Aorta (tissue), 5 donors: ENCODE measurements at regions not wholly inside any gene's neighbourhood (a gene's known extent, or its start where the extent isn't known, plus 50 kb on each side); places are given as distances from the start of the nearest gene placed in this dataset.
"Not testable (repeated sequence)": the region's sequence is repeated elsewhere in the genome, so short reads cannot be mapped to it uniquely, and the experiment has no call there.

Experiments
- ATAC-seq: fragments of 200-7000 bp; cut with Tn5 transposase; one replicate; pipeline ENCODE4 v1.9.1; 2022; ENCODE audit warnings: moderate library complexity; ENCODE audit not compliant: low FRiP score
- DNase-seq, 2 donors: peaks; one replicate each; pipeline ENCODE4 v3.0.0-alpha.2; 2020
- H3K27ac ChIP-seq, 2 donors: one replicate each; pipeline ENCODE4 v1.5.1; 2013; ENCODE audit warnings: low read length in 2 of 2, mild to moderate bottlenecking in 2 of 2, moderate library complexity in 2 of 2, control low read depth in 1 of 2, inconsistent platforms in 1 of 2, low read depth in 1 of 2
- H3K27me3 ChIP-seq, 2 donors: one replicate each; pipeline ENCODE4 v1.6.1; 2013; ENCODE audit warnings: control low read depth in 1 of 2, low read length in 1 of 2, mild to moderate bottlenecking in 1 of 2, moderate library complexity in 1 of 2; ENCODE audit not compliant: insufficient read depth in 2 of 2, control insufficient read depth in 1 of 2
- H3K36me3 ChIP-seq, 2 donors: one replicate each; pipeline ENCODE4 v1.6.1; 2013; ENCODE audit warnings: control low read depth in 1 of 2, low read length in 1 of 2, mild to moderate bottlenecking in 1 of 2; ENCODE audit not compliant: insufficient read depth in 2 of 2, control insufficient read depth in 1 of 2
- H3K4me1 ChIP-seq, 2 donors: one replicate each; pipeline ENCODE4 v1.6.1; 2013; ENCODE audit warnings: low read length in 2 of 2, control low read depth in 1 of 2, mild to moderate bottlenecking in 1 of 2, moderate library complexity in 1 of 2; ENCODE audit not compliant: insufficient read depth in 2 of 2, control insufficient read depth in 1 of 2
- H3K4me3 ChIP-seq, 2 donors: one replicate each; pipeline ENCODE4 v1.5.1; 2013; ENCODE audit warnings: low read length in 2 of 2, control low read depth in 1 of 2, mild to moderate bottlenecking in 1 of 2
- H3K9me3 ChIP-seq: one replicate; pipeline ENCODE4 v1.6.1; 2013; ENCODE audit warnings: mild to moderate bottlenecking, low read length; ENCODE audit not compliant: control insufficient read depth
- whole genome bisulfite sequencing, 2 donors: extraction: QIAGEN DNeasy Blood & Tissue Kit; methylation state at CpG; one replicate each; pipeline ENCODE4 v1.1.7; 2013; 5-methylcytosine and 5-hydroxymethylcytosine counted together
- intact Hi-C, 2 donors: fragments of 100-400 bp; cut with DNase I; formaldehyde crosslinking; loops; one replicate each; pipeline versions ENCODE4 v1.14.2 to v1.15.0; 2022
- donor health status: healthy with polysubstance abuse.
- donor health status: Bipolar disorder and iron deficiency.
- donor health status: DM: no; HTN: no; CAD: no.
- donor health status: DM: no; HTN: no; CAD: no.
- donor health status: DM: yes; HTN: yes; CAD: no.

DNA sequence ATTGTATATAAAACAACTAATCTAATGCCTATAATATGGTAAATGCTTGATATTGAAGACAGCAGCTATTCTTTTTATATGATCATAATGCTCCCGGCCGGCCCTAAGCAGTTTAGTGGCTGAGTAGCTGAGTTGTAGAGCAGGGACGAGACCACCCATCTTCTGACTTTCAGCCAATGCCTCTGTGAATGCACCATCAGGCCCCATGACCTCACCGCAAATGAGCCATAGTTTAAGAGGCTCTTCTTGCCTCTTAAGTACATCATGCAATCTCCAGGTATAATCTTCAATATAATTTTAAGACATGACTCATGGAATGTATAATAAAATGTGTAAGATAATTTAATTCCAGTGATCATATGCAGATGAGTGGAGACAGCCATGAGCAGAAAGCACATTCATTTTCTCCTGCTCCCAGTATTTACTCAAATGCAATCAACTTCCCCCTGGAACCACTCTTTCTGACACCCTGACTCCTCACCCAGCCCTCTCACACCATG lies 78.9 kb upstream of the SNX9 start:
- Histone ChIP-seq H3K4me1 (no peaks in the 10 kb centered on the region), H3K27me3 (no peaks in the 10 kb centered on the region), H3K4me3 (no peak overlapping the region), H3K9me3 (no peaks in the 10 kb centered on the region), H3K36me3 (no peaks in the 10 kb centered on the region), H3K27ac (no peak overlapping the region)
- 84 to 95% methylated on average over 4 of the region's 4 CpGs for WGBS, 2 donors
- ATAC-seq (no peak), DNase-seq (no peak)
- intact Hi-C loops, result no loop called here

DNA sequence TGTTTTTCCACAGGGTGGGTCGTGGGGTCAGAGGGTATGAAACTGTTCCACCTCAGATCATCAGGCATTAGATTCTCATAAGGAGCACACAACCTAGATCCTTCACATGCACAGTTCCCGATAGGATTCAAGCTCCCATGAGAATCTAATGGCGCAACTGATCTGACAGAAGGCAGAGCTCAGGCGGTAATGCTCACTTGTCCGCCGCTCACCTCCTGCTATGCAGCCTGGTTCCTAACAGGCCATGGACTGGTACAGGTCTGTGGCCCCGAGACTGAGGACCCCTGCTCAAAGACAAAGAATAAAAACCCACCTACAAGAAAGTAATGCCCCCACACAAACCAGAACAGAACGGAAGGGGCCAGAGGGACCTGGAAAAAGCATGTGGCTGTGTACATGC lies 76.1 kb upstream of the SNX9 start:
- no peak for ATAC-seq
- intact Hi-C loops, result no loop called here
- 96 to 97% methylated on average over 8 of the region's 8 CpGs for WGBS, 2 donors

DNA sequence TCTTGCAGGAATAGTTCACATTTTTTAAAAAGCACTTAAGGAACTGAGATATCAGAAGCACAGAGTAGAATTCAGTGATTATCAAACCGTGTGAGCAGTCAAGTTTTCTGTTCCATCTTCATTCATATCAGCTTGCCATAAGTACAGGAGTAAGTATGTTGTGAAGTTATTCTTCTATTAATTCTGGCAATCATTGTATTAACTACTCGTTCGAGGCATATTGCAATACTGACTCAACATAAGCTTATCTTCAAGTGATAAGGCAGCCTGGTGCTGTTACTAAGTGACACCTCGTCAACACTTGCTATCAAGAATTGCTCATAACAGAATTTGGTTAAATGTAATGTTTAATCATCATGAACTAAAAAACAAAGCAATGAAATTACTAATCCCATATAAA lies 75.7 kb upstream of the SNX9 start:
- Histone ChIP-seq H3K36me3 (no peaks in the 10 kb centered on the region), H3K27ac (no peak overlapping the region), H3K9me3 (no peaks in the 10 kb centered on the region), H3K4me1 (no peaks in the 10 kb centered on the region), H3K27me3 (no peaks in the 10 kb centered on the region), H3K4me3 (no peak overlapping the region)
- ATAC-seq, result no peak
- intact Hi-C loops, result no loop called here
- WGBS, 2 donors, result 35 to 38% methylated on average over 4 of the region's 4 CpGs
- DNase-seq, result no peak

More for the DNA sequence above, 76.1 kb upstream of the SNX9 start:
- no peak overlapping the region for H3K4me3 ChIP-seq
- no peaks in the 10 kb centered on the region for H3K9me3 ChIP-seq
- no peak for DNase-seq
- H3K27ac ChIP-seq, result no peak overlapping the region
- no peaks in the 10 kb centered on the region for H3K27me3 ChIP-seq
- H3K36me3 ChIP-seq, result no peaks in the 10 kb centered on the region
- H3K4me1 ChIP-seq, result no peaks in the 10 kb centered on the region

DNA sequence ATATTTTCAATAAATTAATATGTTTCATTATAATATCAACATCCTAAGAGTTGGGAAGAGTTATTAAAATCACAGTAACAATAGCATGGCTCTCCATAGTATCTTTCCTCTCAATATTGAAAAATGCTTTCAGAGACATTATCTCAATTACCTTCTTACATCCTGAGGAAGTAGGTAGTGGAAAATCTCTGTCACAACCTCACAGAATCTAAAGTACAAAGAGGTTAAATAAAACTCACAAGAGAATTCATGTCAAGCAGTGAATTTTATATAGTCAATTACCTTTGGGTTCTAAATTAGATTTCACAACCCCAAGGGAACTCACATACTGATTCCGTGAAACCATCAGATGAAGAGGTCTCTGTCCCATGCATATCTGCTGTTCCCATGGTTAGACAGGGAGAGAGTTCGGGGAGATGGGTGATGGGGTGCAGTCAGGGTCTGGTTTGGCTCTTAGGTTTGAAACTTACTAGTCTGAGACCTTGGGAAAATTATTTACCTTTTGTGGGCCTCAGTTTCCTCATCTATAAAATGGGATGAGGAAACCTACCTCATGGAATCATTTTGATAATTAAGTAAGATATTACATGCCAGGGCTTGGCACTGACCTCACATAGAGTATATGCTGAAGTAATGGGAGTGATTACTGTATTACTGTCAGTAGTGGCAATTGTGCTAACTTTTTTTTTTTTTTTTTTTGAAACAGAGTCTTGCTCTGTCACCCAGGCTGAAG lies 74.0 kb upstream of the SNX9 start:
- WGBS, 2 donors, result 97% methylated on average over 2 of the region's 2 CpGs
- no peak overlapping the region for H3K4me3 ChIP-seq
- no peaks in the 10 kb centered on the region for H3K27me3 ChIP-seq
- intact Hi-C loops, result no loop called here
- H3K36me3 ChIP-seq, result no peaks in the 10 kb centered on the region
- ATAC-seq (no peak), DNase-seq (no peak)
- H3K9me3 ChIP-seq, result no peaks in the 10 kb centered on the region
- no peak overlapping the region for H3K27ac ChIP-seq
- no peaks in the 10 kb centered on the region for H3K4me1 ChIP-seq

DNA sequence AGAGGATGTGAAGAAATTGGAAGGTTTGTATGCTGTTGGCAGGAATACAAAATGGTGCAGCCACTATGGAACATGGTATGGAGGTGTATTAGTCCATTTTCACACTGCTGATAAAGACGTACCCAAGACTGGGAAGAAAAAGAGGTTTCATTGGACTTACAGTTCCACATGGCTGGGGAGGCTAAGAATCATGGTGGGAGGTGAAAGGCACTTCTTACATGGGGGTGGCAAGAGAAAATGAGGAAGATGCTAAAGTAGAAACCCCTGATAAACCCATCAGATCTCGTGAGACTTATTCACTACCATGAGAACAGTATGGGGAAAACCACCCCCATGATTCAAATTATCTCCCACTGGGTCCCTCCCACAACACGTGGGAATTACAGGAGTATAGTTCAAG lies 72.1 kb upstream of the SNX9 start:
- intact Hi-C loops, result loop anchor here in 1 of 2 donors (5.0 kb wide), 1 partner anchor 131 kb away; no protein-coding TSS in a partner anchor
- not testable (repeated sequence) for DNase-seq, H3K4me1 ChIP-seq, H3K27ac ChIP-seq, H3K36me3 ChIP-seq, H3K27me3 ChIP-seq, H3K9me3 ChIP-seq, H3K4me3 ChIP-seq, ATAC-seq
- 87 to 97% methylated on average over 3 of the region's 3 CpGs for WGBS, 2 donors

DNA sequence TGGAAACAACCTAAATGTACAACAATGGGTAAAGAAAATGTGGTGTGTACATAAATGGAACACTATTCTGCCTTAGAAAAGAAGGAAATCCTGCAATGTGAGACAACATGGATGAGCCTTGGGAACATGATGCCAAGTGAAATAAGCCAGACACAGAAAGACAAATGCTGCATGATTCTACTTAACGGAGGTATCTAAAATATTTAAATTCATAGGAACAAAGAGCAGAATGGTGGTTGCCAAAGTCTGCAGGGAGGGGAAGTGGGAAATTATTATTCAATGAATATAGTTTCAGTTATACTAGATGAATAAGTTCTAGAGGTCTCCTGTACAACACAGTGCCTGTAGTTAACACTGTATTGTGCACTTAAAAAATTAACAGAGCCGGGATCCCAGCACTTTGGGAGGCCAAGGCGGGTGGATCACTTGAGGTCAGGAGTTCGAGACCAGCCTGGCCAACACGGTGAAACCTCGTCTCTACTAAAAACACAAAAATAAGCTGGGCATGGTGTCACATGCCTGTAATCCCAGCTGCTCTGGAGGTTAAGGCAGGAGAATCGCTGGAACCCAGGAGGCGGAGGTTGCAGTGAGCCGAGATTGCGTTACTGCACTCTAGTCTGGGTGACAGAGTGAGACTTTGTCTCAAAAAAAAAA lies 71.4 kb upstream of the SNX9 start:
- intact Hi-C loops, result loop anchor here in 1 of 2 donors (5.0 kb wide), 1 partner anchor 131 kb away; no protein-coding TSS in a partner anchor
- Histone ChIP-seq H3K27ac (no peak overlapping the region), H3K4me1 (no peaks in the 10 kb centered on the region), H3K27me3 (no peaks in the 10 kb centered on the region), H3K4me3 (no peak overlapping the region), H3K9me3 (no peaks in the 10 kb centered on the region), H3K36me3 (no peaks in the 10 kb centered on the region)
- no peak for DNase-seq
- ATAC-seq, result no peak
- WGBS, 2 donors, result 92 to 96% methylated on average over 10 of the region's 10 CpGs

DNA sequence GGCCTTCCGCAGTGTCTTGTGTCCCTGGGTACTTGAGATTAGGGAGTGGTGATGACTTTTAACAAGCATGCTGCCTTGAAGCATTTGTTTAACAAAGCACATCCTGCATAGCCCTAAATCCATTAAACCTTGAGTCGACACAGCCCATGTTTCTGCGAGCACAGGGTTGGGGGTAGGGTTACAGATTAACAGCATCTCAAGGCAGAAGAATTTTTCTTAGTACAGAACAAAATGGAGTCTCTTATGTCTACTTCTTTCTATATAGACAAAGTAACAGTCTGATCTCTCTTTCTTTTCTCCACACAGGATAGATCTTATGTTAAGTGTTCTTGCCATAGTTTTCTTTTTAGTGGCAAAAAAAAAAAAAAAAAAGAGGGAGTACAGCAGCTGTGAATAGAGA lies 70.2 kb upstream of the SNX9 start:
- DNase-seq, H3K27ac ChIP-seq, H3K36me3 ChIP-seq, H3K4me1 ChIP-seq, H3K4me3 ChIP-seq, H3K9me3 ChIP-seq, ATAC-seq, H3K27me3 ChIP-seq: not testable (repeated sequence)
- 82 to 93% methylated on average over 3 of the region's 3 CpGs for WGBS, 2 donors
- intact Hi-C loops, result loop anchor here in 1 of 2 donors (5.0 kb wide), 1 partner anchor 129 kb away; no protein-coding TSS in a partner anchor

DNA sequence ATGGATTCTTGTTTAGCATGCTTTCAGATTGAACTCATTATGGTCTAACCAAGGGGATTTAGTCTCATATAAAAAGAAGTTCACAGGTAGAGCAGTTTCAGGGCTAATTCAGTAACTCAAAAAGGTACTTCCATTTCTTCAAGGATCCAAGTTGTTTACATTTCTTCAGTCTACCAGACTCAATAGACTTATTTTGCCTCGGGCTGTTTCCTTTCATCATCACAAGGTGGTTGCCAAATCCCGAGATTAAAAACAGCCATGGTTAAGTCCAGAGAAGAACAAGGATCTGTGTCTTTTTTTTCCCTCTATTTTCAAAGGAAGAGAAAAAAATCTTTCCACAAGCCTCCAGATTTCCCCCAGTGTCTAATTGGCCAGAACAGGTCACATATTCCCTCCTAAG lies 69.8 kb upstream of the SNX9 start:
- WGBS, 2 donors, result 67 to 76% methylated on average over 2 of the region's 2 CpGs
- no peak for DNase-seq
- no peaks in the 10 kb centered on the region for H3K27me3 ChIP-seq
- H3K4me1 ChIP-seq, result no peaks in the 10 kb centered on the region
- H3K36me3 ChIP-seq, result no peaks in the 10 kb centered on the region
- no peaks in the 10 kb centered on the region for H3K9me3 ChIP-seq
- H3K27ac ChIP-seq, result no peak overlapping the region
- H3K4me3 ChIP-seq, result no peak overlapping the region
- no peak for ATAC-seq
- intact Hi-C loops, result loop anchor here in 1 of 2 donors (5.0 kb wide), 1 partner anchor 129 kb away; no protein-coding TSS in a partner anchor

DNA sequence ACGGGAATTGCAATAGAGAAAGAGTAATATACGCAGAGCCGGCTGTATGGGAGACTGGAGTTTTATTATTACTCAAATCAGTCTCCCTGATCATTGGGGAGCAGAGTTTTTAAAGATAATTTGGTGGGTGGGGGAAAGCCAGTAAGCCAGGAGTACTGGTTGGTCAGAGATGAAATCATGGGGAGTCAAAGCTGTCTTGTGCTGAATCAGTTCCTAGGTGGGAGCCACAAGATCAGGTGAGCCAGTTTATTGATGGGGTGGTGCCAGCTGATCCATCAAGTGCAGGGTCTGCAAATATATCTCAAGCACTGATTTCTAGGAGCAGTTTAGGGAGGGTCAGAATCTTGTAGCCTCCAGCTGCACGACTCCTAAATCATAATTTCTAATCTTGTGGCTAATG lies 69.2 kb upstream of the SNX9 start:
- not testable (repeated sequence) for DNase-seq, H3K36me3 ChIP-seq, H3K27ac ChIP-seq, H3K9me3 ChIP-seq, H3K4me3 ChIP-seq, H3K4me1 ChIP-seq, H3K27me3 ChIP-seq, ATAC-seq
- intact Hi-C loops, result loop anchor here in 1 of 2 donors (5.0 kb wide), 1 partner anchor 128 kb away; no protein-coding TSS in a partner anchor
- WGBS, 2 donors, result 83 to 93% methylated on average over 4 of the region's 4 CpGs
